ENCODE measurements at regions not wholly inside any gene's neighbourhood (a gene's known extent, or its start where the extent isn't known, plus 50 kb on each side); places are given as distances from the start of the nearest gene placed in this dataset.
"Not testable (repeated sequence)": the region's sequence is repeated elsewhere in the genome, so short reads cannot be mapped to it uniquely, and the experiment has no call there.

- TF ChIP-seq HDGF (IDR thresholded peaks at IDR 0.05; ENCODE audit: borderline replicate concordance) (no peak), SUZ12 (IDR thresholded peaks at IDR 0.05) (0 out of 2 replicates have a peak, but pooled peaks have one; percentile 51)
- ChIA-PET CTCF (no interaction called here), POLR2A (no interaction called here)
- no peak for DNase-seq (ENCODE audit: extremely low spot score)
Measured at GRCh38 chr13:80166352-80166751, 174.6 kb downstream of the SPRY2 start.

GRCh38 chr13:80164462-80164861, 176.5 kb downstream of the SPRY2 start:
- no peak for TF ChIP-seq SUZ12 (IDR thresholded peaks at IDR 0.05)
- no peak for TF ChIP-seq LEF1 (IDR thresholded peaks at IDR 0.05; ENCODE audit: borderline replicate concordance)
- no peak for TF ChIP-seq TARDBP (IDR thresholded peaks at IDR 0.05)
- no peak for TF ChIP-seq HDGF (IDR thresholded peaks at IDR 0.05; ENCODE audit: borderline replicate concordance)
- TF ChIP-seq NFRKB (IDR thresholded peaks at IDR 0.05), result no peak
- no peak for TF ChIP-seq FOXA1 (IDR thresholded peaks at IDR 0.05)
- no peak for TF ChIP-seq ZNF384 (IDR thresholded peaks at IDR 0.05)
- no peak for TF ChIP-seq FOXK2 (IDR thresholded peaks at IDR 0.05)
- no peak for TF ChIP-seq PKNOX1 (IDR thresholded peaks at IDR 0.05)
- POLR2A ChIA-PET, result no interaction called here
- DNase-seq (ENCODE audit: extremely low spot score), result no peak
- CTCF ChIA-PET, result no interaction called here

GRCh38 chr13:80161896-80162295, 179.0 kb downstream of the SPRY2 start:
- no peak for DNase-seq (ENCODE audit: extremely low spot score)
- ChIA-PET CTCF (interaction anchor here (0.7 kb wide), 1 partner anchor 30 kb away, joined by 7 read pairs; no protein-coding TSS in a partner anchor), POLR2A (interaction anchor here (1.8 kb wide), 1 partner anchor 179 kb away, joined by 4 read pairs; the partner anchor contains the start of gene SPRY2)
- TF ChIP-seq NFRKB (IDR thresholded peaks at IDR 0.05), result no peak
- TF ChIP-seq SUZ12 (IDR thresholded peaks at IDR 0.05), result no peak
- TF ChIP-seq FOXM1 (IDR thresholded peaks at IDR 0.05; ENCODE audit: borderline replicate concordance), result no peak
- TF ChIP-seq CTBP1 (IDR thresholded peaks at IDR 0.05; ENCODE audit: borderline replicate concordance), result no peak
- TF ChIP-seq ELF4 (IDR thresholded peaks at IDR 0.05), result no peak
- no peak for TF ChIP-seq SP1 (IDR thresholded peaks at IDR 0.05)
- TF ChIP-seq LEF1 (IDR thresholded peaks at IDR 0.05; ENCODE audit: borderline replicate concordance), result no peak
- TF ChIP-seq ZNF384 (IDR thresholded peaks at IDR 0.05), result no peak
- no peak for TF ChIP-seq ARNT (IDR thresholded peaks at IDR 0.05)

- CTCF ChIA-PET, result no interaction called here
- TF ChIP-seq SUZ12 (IDR thresholded peaks at IDR 0.05) (no peak), TARDBP (IDR thresholded peaks at IDR 0.05) (no peak), BHLHE40 (IDR thresholded peaks at IDR 0.05; ENCODE audit: borderline replicate concordance) (no peak), PKNOX1 (IDR thresholded peaks at IDR 0.05) (no peak)
- POLR2A ChIA-PET, result no interaction called here
- no peak for DNase-seq (ENCODE audit: extremely low spot score)
Measured at GRCh38 chr13:80161219-80161618, 179.7 kb downstream of the SPRY2 start.

- TF ChIP-seq ELF4 (IDR thresholded peaks at IDR 0.05) (no peak), TARDBP (IDR thresholded peaks at IDR 0.05) (no peak), FOXA1 (IDR thresholded peaks at IDR 0.05) (no peak), SUZ12 (IDR thresholded peaks at IDR 0.05) (no peak), ZNF384 (IDR thresholded peaks at IDR 0.05) (no peak), SP1 (IDR thresholded peaks at IDR 0.05) (no peak), FOXM1 (IDR thresholded peaks at IDR 0.05; ENCODE audit: borderline replicate concordance) (no peak)
- POLR2A ChIA-PET, result interaction anchor here (1.7 kb wide), 1 partner anchor 181 kb away, joined by 7 read pairs; the partner anchor contains the start of gene SPRY2
- CTCF ChIA-PET, result no interaction called here
- DNase-seq (ENCODE audit: extremely low spot score), result no peak
Measured at GRCh38 chr13:80160110-80160509, 180.8 kb downstream of the SPRY2 start.

- ChIA-PET POLR2A (no interaction called here), CTCF (interaction anchor here (0.6 to 2.3 kb wide), 2 partner anchors 38 to 186 kb away, joined by 5 read pairs; no protein-coding TSS in a partner anchor)
- TF ChIP-seq FOXA1 (IDR thresholded peaks at IDR 0.05) (no peak), LEF1 (IDR thresholded peaks at IDR 0.05; ENCODE audit: borderline replicate concordance) (no peak), ARNT (IDR thresholded peaks at IDR 0.05) (no peak), ELF4 (IDR thresholded peaks at IDR 0.05) (no peak), BHLHE40 (IDR thresholded peaks at IDR 0.05; ENCODE audit: borderline replicate concordance) (no peak), FOXK2 (IDR thresholded peaks at IDR 0.05) (no peak), ZNF384 (IDR thresholded peaks at IDR 0.05) (no peak), NFRKB (IDR thresholded peaks at IDR 0.05) (no peak), FOXM1 (IDR thresholded peaks at IDR 0.05; ENCODE audit: borderline replicate concordance) (no peak)
- DNase-seq (ENCODE audit: extremely low spot score), result no peak
Measured at GRCh38 chr13:80157261-80157932, 183.5 kb downstream of the SPRY2 start.

- POLR2A ChIA-PET, result interaction anchor here (0.7 to 1.8 kb wide), 3 partner anchors 11 to 189 kb away, joined by 3 to 14 read pairs (median 4); partner anchors contain the start of gene SPRY2
Measured at GRCh38 chr13:80152142-80152541, 188.8 kb downstream of the SPRY2 start.

GRCh38 chr13:80151016-80151415, 189.9 kb downstream of the SPRY2 start:
- CTCF ChIA-PET, result no interaction called here
- TF ChIP-seq ARNT (IDR thresholded peaks at IDR 0.05) (no peak), TARDBP (IDR thresholded peaks at IDR 0.05) (no peak), ZNF384 (IDR thresholded peaks at IDR 0.05) (peak; percentile 45; the same call in 1 of the 2 replicates), LEF1 (IDR thresholded peaks at IDR 0.05; ENCODE audit: borderline replicate concordance) (no peak), HDGF (IDR thresholded peaks at IDR 0.05; ENCODE audit: borderline replicate concordance) (no peak)
- no peak for DNase-seq (ENCODE audit: extremely low spot score)
- POLR2A ChIA-PET, result interaction anchor here (0.6 to 1.8 kb wide), 3 partner anchors 17 to 482 kb away, joined by 3 to 14 read pairs (median 8); partner anchors contain the start of gene SPRY2

More at GRCh38 chr13:80152142-80152541, 188.8 kb downstream of the SPRY2 start:
- CTCF ChIA-PET; DNase-seq (ENCODE audit: extremely low spot score): not testable (repeated sequence)
